Caco-2 (cell line): ENCODE measurements at regions not wholly inside any gene's neighbourhood (a gene's known extent, or its start where the extent isn't known, plus 50 kb on each side); places are given as distances from the start of the nearest gene placed in this dataset.
A peak's percentile ranks its signal among the peaks of the same experiment; 100 is the strongest.

Experiments
- BruUV-seq: library from RNA; stranded (reverse); fragments of 400-500 nt; replicated peaks from 2 replicates; lab custom pipeline; 2021; lab: Mats Ljungman, UMichigan
- CTCF ChIA-PET: fragments of 300-600 bp; sonication (Branson Sonifier 250); formaldehyde crosslinking; loops from one replicate; lab custom pipeline; 2022; ENCODE audit warnings: antibody characterized with exemption; lab: Charles Lee
- POLR2A ChIA-PET: fragments of 300-600 bp; sonication (Branson Sonifier 250); formaldehyde crosslinking; loops from one replicate; lab custom pipeline; 2022; ENCODE audit warnings: antibody characterized with exemption; lab: Charles Lee
- DNase-seq, 2 experiments: peaks; one replicate each; pipeline versions ENCODE4 v3.0.0 to v3.0.0-alpha.2; 2020 to 2022
- H3K27me3 ChIP-seq: replicated peaks from 2 replicates; pipeline ENCODE4 v1.6.0; 2011; ENCODE audit warnings: low read length; ENCODE audit not compliant: control insufficient read depth, insufficient read depth
- H3K36me3 ChIP-seq: 2 replicates; pipeline ENCODE4 v1.5.1; 2011; ENCODE audit warnings: low read length; ENCODE audit not compliant: control insufficient read depth, insufficient read depth
- H3K4me1 ChIP-seq: fragments of 250-450 bp; sonication (Bioruptor Pico); 2 replicates; pipeline ENCODE4 v1.5.1; 2020; ENCODE audit warnings: mild to moderate bottlenecking
- H3K4me3 ChIP-seq: 2 replicates; pipeline ENCODE4 v1.5.1; 2011; ENCODE audit warnings: low read depth, mild to moderate bottlenecking, control low read depth, low read length
- H3K9me3 ChIP-seq: fragments of 250-450 bp; sonication (Bioruptor Pico); 2 replicates; pipeline ENCODE4 v1.5.1; 2020; ENCODE audit warnings: mild to moderate bottlenecking, moderate library complexity
- H3K27ac Mint-ChIP-seq: one replicate; pipeline ENCODE4 v1.8.0; 2022; ENCODE audit warnings: mixed read lengths; ENCODE audit not compliant: unreplicated experiment
- H3K27me3 Mint-ChIP-seq: one replicate; pipeline ENCODE4 v1.8.0; 2022; ENCODE audit warnings: mixed read lengths; ENCODE audit not compliant: insufficient read depth, unreplicated experiment
- H3K36me3 Mint-ChIP-seq: one replicate; pipeline ENCODE4 v1.8.0; 2022; ENCODE audit warnings: mild to moderate bottlenecking, mixed read lengths; ENCODE audit not compliant: insufficient read depth, unreplicated experiment
- H3K4me1 Mint-ChIP-seq: one replicate; pipeline ENCODE4 v1.8.0; 2022; ENCODE audit warnings: low read depth, mixed read lengths; ENCODE audit not compliant: unreplicated experiment
- H3K4me3 Mint-ChIP-seq: one replicate; pipeline ENCODE4 v1.8.0; 2022; ENCODE audit warnings: mild to moderate bottlenecking, moderate library complexity, mixed read lengths; ENCODE audit not compliant: unreplicated experiment
- H3K9me3 Mint-ChIP-seq: one replicate; pipeline ENCODE4 v1.8.0; 2022; ENCODE audit warnings: mixed read lengths; ENCODE audit not compliant: unreplicated experiment
- CTCF ChIP-seq, 2 experiments: fragments of 200-600 bp in 1 of 2; IDR thresholded peaks; 1 replicate in 1 of 2; 2 replicates in 1 of 2; pipeline versions ENCODE4 v1.5.1 to v1.8.0; 2011 to 2022; ENCODE audit warnings: antibody characterized with exemption in 1 of 2, control low read depth in 1 of 2, inconsistent platforms in 1 of 2, low read depth in 1 of 2, low read length in 1 of 2, mild to moderate bottlenecking in 1 of 2, moderate library complexity in 1 of 2; ENCODE audit not compliant: insufficient read depth in 1 of 2, severe bottlenecking in 1 of 2, unreplicated experiment in 1 of 2
- intact Hi-C: fragments of 100-400 bp; cut with micrococcal nuclease; formaldehyde crosslinking; loops from one replicate; pipeline ENCODE4 v1.10.0; 2022; ENCODE audit not compliant: unreplicated experiment

GRCh38 chr17:31753011-31753410 lies 106.0 kb downstream of the COPRS start:
- H3K4me1 ChIP-seq = peaks cover 24% of the 10 kb centered on the region
- CTCF ChIA-PET = interaction anchor here (0.6 kb wide), 1 partner anchor 43 kb away, joined by 3 read pairs; no protein-coding TSS in a partner anchor
- H3K4me1 Mint-ChIP-seq = peaks cover 12% of the 10 kb centered on the region
- H3K36me3 Mint-ChIP-seq = no peaks in the 10 kb centered on the region
- BruUV-seq = no TSS peak
- peak; percentile 63 to 68 for DNase-seq
- POLR2A ChIA-PET = no interaction called here
- H3K36me3 ChIP-seq = no peaks in the 10 kb centered on the region
- no peak overlapping the region for H3K4me3 Mint-ChIP-seq
- H3K27me3 Mint-ChIP-seq = no peaks in the 10 kb centered on the region
- H3K9me3 ChIP-seq = no peaks in the 10 kb centered on the region
- H3K27me3 ChIP-seq = no peaks in the 10 kb centered on the region
- no peak for TF ChIP-seq CTCF (IDR thresholded peaks at IDR 0.05; ENCODE audit: insufficient read depth in 1 of 2, low read depth in 1 of 2, low read length in 1 of 2, severe bottlenecking in 1 of 2, unreplicated experiment in 1 of 2)
- intact Hi-C loops = loop anchor here (5.0 kb wide), 1 partner anchor 89 kb away; no protein-coding TSS in a partner anchor
- H3K27ac Mint-ChIP-seq = no peak overlapping the region
- H3K9me3 Mint-ChIP-seq = no peaks in the 10 kb centered on the region
- H3K4me3 ChIP-seq = no peak overlapping the region

DNA sequence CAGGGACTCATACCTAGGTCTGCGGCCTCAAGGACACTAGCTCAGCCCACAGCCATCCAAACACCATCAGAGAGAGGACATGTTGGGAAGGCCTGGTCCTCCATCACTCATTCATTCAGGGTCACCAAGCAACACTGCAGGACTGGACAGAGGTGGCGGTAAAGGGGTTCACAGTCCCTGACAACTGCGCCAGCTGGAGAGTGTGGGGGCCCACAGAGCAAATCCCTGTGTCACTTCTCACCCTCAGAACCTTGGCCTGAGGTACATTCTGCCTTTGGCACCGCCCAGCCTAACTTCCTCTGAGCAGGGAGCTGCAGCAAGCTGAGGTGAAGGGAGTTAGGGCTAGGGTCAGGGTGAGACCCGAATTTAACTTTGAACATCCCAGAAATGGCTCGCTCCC lies 106.5 kb downstream of the COPRS start:
- no peak overlapping the region for H3K4me3 ChIP-seq
- CTCF ChIA-PET = interaction anchor here (0.6 kb wide), 1 partner anchor 43 kb away, joined by 3 read pairs; no protein-coding TSS in a partner anchor

DNA sequence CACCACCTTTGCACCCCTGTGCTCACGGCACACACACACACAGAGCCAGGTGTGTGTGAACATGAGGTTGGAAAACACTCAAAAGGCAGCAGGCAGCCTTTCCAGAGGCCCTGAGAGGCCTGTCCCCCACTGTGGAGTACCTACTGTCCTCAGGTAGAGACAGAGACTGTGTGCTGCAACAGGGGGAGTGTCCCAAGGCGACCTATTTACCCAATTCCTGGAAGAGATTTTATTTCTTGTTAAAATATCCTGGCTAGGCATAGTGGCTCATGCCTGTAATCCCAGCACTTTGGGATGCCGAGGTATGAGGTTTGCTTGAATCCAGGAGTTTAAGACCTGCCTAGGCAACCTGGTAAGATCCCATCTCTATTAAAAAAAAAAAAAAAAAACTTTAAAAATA lies 108.5 kb downstream of the COPRS start:
- BruUV-seq = no TSS peak
- Mint-ChIP-seq H3K4me1 (peaks cover 16% of the 10 kb centered on the region), H3K36me3 (no peaks in the 10 kb centered on the region), H3K9me3 (no peaks in the 10 kb centered on the region), H3K4me3 (no peak overlapping the region), H3K27me3 (no peaks in the 10 kb centered on the region), H3K27ac (no peak overlapping the region)
- H3K27me3 ChIP-seq = no peaks in the 10 kb centered on the region
- DNase-seq = no peak
- no peak overlapping the region for H3K4me3 ChIP-seq
- TF ChIP-seq CTCF (IDR thresholded peaks at IDR 0.05; ENCODE audit: insufficient read depth in 1 of 2, low read depth in 1 of 2, low read length in 1 of 2, severe bottlenecking in 1 of 2, unreplicated experiment in 1 of 2) = no peak
- CTCF ChIA-PET = no interaction called here
- POLR2A ChIA-PET = no interaction called here
- H3K9me3 ChIP-seq = no peaks in the 10 kb centered on the region
- H3K36me3 ChIP-seq = no peaks in the 10 kb centered on the region
- H3K4me1 ChIP-seq = peaks cover 31% of the 10 kb centered on the region
- intact Hi-C loops = loop anchor here (5.0 kb wide), 1 partner anchor 92 kb away; no protein-coding TSS in a partner anchor

More for the DNA sequence above, 106.5 kb downstream of the COPRS start:
- no TSS peak for BruUV-seq
- no peaks in the 10 kb centered on the region for H3K27me3 Mint-ChIP-seq
- Histone ChIP-seq H3K4me1 (peaks cover 24% of the 10 kb centered on the region), H3K9me3 (no peaks in the 10 kb centered on the region), H3K27me3 (no peaks in the 10 kb centered on the region), H3K36me3 (no peaks in the 10 kb centered on the region)
- intact Hi-C loops = loop anchor here (5.0 kb wide), 1 partner anchor 90 kb away; no protein-coding TSS in a partner anchor
- H3K27ac Mint-ChIP-seq = no peak overlapping the region
- TF ChIP-seq CTCF (IDR thresholded peaks at IDR 0.05; ENCODE audit: insufficient read depth in 1 of 2, low read depth in 1 of 2, low read length in 1 of 2, severe bottlenecking in 1 of 2, unreplicated experiment in 1 of 2) = no peak
- no peak overlapping the region for H3K4me3 Mint-ChIP-seq
- no peak for DNase-seq
- peaks cover 12% of the 10 kb centered on the region for H3K4me1 Mint-ChIP-seq
- no peaks in the 10 kb centered on the region for H3K36me3 Mint-ChIP-seq
- POLR2A ChIA-PET = no interaction called here
- H3K9me3 Mint-ChIP-seq = no peaks in the 10 kb centered on the region
